ENCODE measurements at regions not wholly inside any gene's neighbourhood (a gene's known extent, or its start where the extent isn't known, plus 50 kb on each side); places are given as distances from the start of the nearest gene placed in this dataset.

- TF ChIP-seq ZNF8 (CRISPR knock-in tag; IDR thresholded peaks at IDR 0.05) (no peak), POU6F1 (CRISPR knock-in tag; IDR thresholded peaks at IDR 0.05; ENCODE audit: borderline replicate concordance, low read depth) (no peak), ZFP3 (CRISPR knock-in tag; IDR thresholded peaks at IDR 0.05) (no peak), TOX (CRISPR knock-in tag; IDR thresholded peaks at IDR 0.05; ENCODE audit: borderline replicate concordance) (no peak), BACH2 (CRISPR knock-in tag; IDR thresholded peaks at IDR 0.05; ENCODE audit: borderline replicate concordance) (no peak), PATZ1 (CRISPR knock-in tag; IDR thresholded peaks at IDR 0.05; ENCODE audit: borderline replicate concordance) (no peak), CSDC2 (CRISPR knock-in tag; IDR thresholded peaks at IDR 0.05) (no peak), TCF4 (CRISPR knock-in tag; IDR thresholded peaks at IDR 0.05; ENCODE audit: borderline replicate concordance) (no peak), ZFP30 (CRISPR knock-in tag; IDR thresholded peaks at IDR 0.05) (no peak), ARNTL (CRISPR knock-in tag; IDR thresholded peaks at IDR 0.05; ENCODE audit: borderline replicate concordance, low read depth) (no peak)
These were observed 439.9 kb upstream of the NAALADL2 start for GRCh38 chr3:174419216-174419615.
